ENCODE measurements at regions not wholly inside any gene's neighbourhood (a gene's known extent, or its start where the extent isn't known, plus 50 kb on each side); places are given as distances from the start of the nearest gene placed in this dataset.

DNA sequence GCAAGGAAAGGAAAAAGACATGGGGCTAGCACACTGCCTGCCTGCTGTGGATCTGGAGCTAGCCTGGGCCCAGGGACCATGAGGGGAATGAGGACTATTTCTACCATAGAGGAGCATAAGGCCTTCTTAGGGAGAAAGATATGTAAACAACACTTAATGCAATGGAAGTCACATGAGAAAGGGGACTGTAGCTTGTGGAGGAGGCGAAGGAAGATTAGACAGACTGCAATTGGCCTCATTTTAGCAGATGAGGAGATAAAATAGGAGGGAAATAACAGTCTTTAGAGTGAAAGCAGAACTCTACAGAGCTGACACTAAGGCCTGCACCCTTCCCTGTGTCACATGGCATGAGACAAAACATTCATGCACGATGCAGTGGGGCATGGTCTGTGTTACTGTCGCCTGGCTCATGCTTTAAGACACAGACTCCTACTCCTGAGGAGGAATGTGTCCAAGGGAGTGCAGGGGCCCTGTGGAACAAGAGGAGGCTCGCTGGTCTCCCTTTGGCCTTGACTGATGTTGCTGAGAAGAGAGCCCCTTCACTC is 829.3 kb upstream of the IGFBP3 start:
- no peak for DNase-seq

DNA sequence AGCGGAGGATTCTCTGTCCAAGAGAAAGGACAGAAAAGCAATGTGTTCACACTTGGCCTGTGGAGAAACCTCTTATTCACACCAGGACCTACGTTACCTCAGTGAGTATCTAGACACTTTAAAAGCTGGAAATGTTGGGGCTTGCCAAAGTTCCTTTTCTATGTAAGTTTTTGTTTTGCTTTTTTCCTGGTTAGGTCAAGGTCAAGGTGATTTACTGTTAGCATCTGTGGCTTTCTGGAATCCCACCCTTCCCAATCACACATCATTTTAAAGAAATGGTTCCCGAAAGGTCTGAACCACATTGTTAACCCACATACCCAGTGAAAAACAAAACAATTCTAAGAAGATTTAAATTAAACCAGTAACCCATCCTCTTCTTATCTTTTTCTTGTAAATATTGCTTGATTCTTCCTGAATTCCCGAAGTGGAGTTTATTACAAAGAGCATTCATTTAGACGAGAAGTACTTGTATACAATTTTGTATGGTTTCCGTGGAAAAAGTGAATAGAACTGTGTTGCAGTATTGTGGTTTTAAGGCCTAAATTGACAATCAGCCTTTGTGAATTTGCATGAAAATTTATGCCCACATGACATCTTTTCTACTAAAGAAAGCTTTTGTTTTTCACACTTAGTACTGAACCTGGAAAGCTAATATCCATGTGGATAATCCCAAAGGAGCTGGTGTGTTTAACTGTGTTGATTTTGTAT is 827.0 kb upstream of the IGFBP3 start:
- no peak for DNase-seq

DNA sequence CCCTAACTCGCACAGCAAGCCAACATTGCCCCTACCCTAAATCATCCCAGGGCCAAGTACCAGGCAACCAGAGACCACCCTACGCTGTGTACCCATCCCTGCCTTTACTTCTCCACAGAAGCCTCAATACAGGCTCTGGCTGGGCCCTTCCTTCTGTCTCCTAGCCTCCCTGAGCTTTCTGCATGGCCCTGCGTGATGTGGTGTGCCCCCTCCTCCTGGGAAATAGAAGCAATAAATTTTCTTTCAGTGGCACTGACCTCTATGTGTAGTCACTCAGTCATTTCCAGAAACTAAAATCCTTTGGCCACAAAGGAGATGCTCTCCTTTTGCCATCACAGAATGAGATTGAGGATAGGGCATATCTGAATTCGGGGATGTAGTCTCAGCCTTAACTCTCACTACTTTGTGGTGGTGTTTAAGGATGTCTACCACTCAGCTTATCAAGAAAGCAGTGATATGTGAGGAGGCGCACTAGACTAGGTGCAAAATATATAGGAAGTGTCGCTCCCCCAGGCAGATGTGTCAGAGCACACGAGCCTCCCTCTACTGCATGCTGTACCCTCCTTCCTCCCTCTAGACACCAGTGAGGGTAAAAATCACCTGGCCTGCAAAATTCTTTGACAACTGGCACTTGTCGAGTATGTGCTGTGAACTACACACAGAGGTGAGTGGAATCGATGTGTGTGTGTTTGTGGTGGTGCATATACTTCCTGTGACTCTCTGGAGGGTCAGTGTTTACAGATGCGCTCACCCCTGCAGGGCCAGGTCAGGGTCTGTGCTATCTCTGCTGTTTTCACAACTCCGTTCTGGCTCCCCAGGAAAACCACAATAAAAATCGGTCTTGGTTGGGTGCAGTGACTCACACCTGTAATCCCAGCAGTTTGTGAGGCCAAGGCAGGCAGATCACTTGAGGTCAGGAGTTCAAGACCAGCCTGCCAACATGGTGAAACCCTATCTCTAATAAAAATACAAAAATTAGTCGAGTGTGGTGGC is 825.9 kb upstream of the IGFBP3 start:
- DNase-seq: no peak

DNA sequence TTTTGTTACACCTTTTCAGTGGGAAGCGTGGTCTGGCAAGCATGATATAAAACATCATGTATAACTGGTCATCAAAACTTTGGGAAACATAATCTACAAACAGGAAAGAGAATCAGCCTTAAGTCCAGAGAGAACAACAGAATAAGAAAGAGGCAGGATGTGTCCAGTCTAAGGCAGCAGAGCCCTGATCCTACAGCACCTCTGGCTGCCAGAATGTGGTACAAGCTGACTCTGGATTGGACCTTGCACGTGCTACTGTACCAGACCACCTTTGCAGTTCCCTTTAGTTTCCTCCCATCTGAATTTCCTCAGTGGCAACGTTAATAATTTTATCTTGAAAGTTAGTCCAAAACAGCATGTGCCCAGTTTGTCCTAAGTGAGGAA is 824.6 kb upstream of the IGFBP3 start:
- DNase-seq: no peak

DNA sequence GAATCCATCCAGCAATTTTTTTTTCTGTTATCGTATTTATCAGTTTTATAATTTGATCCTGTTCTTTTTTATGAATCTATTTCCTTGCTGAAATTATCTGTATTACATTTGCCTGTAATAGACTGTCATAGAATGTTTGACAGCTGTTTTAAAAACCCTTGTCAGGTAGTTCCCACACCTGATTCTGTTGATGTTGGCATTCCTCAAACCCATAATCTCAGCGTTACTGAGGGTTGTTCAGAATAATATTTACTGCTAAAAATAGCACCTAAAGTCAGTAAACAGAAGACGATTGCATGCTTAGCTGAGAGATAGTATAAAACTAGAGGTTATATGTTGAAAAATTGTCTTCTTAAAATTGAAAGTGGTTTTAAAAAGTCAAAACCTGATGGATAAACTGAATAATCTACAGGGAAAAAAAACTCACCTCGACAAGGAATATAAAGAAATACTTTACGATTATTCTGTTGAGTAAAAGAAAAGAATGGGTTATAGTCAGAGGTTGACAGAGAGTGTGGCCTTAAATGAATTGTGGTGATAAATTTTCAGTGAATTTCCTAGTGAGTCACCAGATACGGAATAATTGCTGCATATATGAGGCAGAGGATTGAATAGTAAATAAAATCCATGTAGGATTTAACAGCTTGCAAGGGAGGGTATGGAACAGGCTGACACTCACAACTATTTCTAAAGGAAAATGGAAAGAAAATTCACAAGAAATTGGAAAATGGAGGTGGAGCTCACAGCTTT is 824.1 kb upstream of the IGFBP3 start:
- DNase-seq: no peak

DNA sequence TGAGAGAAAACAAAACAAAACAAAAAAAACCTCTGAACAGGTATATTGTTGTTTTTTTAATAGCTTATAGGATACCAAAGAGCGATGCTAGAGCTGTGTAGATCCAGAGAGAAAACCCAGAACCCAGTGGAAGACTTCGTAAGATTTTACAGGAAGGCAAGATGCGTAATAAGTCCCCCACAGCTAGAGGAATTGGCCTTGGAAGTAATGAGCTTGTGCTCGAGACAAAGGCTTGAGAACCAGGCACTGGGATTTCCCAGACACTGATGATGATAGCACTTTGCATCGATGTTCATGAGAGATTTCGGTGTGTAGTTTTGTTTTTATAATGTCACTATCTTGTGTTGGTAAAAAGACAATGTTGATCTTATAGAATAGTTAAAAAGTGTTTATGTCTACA is 821.5 kb upstream of the IGFBP3 start:
- DNase-seq: no peak

DNA sequence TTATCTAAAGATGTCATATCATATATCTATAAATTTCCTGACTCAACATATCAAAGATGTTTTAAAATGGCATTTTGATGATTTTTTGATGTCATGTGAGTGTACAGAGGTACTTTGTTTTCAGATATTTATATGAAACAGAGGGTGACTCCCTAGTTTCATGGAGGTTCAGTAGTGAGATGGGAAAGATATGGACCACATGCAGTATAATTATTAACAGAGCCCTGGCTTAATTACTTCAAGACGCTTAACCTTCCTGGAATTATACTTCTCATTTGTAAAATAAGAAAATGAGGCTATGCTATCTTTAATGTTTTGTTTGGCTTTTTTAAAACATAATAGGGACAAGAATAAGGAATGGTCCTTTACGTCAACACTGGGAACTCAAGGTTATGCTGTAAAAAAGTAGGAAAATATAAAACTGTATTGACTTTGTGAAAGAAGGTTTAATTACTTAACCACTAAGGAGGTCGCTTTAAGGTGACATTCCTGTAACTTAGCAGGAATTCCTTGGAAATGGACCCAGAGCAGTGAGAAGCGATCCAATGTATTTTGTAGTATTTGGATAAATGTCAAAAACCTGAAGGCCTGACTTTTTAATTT is 821.0 kb upstream of the IGFBP3 start:
- no peak for DNase-seq

DNA sequence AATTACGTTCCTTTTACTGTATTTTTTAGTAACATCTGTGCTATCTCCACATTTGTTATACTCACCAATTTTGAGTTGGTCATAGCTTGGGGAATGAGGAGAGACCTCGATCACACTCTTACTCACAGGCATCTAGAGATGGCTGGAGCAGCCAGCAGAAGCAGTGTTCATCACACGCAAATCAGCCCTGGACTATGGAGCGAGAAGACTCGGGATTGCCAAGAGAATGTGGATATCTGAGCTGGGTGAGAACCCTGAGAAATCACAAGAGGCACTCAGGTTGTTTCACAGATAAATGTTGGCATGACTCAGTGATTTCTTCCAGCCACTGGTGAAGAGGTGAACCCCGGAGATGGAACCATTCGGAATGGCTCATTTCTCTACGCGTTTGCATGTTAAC is 820.1 kb upstream of the IGFBP3 start:
- DNase-seq: no peak

DNA sequence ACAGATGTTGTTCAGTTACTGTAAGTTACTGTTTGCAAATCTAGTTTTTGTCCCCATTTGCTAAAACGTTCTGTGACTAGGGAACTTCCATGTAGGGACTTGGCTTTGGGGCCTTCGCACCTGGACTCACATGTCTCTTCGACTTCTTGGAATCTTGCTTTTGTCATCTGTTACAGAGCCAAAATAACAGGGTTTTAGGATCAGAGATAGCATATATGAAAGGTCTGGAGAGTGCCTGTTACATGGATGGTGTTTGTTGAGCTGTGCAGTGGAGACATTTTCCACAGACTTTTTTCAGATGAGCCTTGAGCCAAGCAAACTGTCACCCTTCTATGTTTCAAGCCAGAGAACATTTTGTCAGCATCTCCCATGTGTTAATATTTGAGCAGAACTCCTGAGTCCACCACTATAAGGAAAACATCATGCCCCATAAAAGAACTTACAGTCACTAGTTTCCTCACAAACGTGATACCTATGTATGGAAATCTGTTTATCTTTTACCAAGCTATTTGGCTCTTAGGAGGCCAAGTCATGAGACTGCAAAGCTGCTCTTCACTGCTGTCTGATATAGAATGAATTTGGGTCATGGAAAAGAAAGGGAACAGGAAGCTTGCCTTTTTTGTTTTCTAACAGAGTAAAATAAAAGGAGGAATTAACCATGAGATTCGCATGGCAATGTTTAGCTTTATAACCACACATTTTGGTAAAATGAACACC is 818.6 kb upstream of the IGFBP3 start:
- no peak for DNase-seq

DNA sequence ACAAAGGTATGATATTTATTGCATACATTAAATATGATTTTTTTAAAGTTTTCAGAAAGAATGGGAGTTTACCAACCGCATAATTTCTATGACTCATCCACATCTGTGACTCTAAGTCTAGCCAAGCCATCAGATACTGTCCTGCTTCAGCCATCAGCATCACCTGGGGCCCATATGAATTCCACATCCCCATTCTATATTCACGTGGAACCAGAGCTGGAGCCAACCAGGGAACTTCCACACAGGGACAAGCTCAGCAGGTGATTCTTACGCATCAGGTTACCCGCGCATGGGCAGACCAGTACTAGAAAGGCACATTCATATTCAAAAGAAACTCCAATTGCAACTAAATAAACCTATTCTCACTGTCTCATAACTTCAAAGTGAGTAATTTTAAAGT is 817.7 kb upstream of the IGFBP3 start:
- no peak for DNase-seq

DNA sequence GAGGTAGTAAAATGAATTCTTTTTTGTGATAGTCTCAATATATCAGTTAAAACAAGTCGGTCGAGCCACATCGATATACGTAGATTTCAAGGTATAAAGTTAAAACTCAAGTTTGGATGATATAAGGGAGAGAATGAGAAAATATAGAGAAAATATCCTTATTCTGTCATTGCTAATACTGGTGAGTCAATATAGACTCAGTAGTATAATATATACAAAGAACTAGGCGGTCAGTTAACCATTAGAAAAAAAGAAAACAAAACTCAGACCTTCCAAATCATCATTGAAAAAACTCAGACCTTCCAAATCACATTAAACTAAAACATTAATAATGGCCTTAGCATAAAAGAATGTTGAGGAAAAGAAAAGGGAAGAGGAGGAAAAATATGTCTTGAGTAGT is 817.1 kb upstream of the IGFBP3 start:
- DNase-seq: no peak

DNA sequence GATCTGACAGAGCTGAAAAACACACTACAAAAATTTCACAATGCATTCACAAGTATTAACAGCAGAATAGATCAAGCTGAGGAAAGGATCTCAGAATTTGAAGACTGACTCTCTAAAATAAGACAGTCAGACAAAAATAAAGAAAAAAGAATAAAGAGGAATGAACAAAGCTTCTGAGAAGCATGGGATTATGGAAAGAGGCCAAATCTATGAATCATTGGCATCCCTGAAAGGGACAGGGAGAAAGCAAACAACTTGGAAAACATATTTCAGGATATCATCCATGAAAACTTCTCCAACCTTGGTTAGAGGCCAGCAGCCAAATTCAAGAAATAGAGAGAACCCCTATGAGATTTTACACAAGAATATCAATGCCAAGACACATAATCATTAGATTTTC is 804.8 kb upstream of the IGFBP3 start:
- no peak for DNase-seq

DNA sequence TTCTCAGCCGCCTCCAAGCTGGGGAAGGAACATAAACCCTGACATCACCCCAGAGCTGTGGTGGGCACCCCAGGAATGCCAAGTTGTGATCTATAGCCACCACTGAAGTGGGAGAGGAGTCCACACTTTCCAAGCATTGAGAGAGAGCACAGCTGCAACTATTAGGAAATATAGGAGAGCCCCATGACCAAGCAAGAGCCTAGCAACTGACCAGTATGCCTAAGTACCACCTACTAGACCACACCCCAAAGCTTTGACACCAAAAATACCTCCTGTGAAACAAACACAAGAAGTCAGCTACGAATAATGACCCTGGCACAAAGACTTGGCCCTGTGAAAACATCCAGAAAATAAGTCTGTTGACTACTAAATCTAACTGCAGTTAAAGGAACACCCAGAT is 804.1 kb upstream of the IGFBP3 start:
- DNase-seq: no peak

DNA sequence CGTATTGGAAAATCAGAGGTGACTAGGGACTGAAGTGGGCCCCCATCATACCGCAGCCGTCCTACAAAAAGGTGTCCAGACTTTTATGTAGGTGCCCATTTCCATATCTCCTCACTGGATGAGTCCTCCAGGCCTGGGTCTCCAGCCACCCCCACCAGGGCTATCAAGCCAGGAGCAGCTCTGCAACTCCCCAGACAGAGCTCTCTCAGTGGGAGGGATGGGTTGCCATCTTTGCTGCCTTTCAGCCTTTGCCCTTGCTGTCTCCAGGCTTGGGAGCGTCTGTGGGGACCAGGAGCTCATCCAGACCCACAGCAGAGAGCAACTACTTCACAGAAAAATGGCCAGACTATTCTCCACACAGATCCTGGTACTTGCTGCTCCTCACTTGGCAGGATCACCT is 802.7 kb upstream of the IGFBP3 start:
- no peak for DNase-seq

DNA sequence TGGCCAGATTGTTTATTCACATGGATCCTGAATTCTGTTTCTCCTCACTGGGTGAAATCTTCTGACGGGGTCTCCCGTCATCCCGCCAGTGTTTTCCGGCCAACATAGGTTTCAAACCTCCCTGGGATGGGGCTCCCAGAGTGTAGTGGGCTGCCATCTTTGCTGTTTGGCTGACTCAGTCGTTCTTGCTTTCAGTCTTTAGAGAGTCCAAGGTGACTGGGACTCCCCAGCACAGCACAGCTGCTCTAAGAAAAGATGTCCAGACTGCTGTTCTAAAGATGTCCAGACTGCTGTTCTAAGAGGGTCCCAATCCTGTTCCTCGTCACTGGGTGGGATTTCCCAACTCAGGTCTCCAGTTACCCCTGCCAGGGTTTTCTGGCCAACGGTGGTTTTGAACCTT is 801.9 kb upstream of the IGFBP3 start:
- no peak for DNase-seq

DNA sequence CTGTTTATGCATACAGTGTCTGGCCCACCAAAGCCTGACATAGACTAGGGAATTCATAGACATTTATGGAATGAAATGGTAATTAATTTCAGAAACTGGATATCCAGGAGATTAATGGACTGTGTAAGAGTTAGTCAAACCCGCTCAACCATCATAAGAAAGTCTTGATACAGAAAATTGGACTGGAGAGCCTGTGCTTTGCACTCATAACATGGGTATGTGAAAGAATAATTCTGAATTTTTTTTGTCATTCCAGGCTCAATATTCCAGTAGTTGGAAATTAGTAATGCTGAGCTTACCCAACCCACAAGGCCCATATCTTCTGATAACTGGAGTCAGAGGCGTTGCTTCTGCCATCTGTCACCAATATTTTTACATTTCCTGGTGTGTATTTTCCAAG is 799.7 kb upstream of the IGFBP3 start:
- DNase-seq: no peak

DNA sequence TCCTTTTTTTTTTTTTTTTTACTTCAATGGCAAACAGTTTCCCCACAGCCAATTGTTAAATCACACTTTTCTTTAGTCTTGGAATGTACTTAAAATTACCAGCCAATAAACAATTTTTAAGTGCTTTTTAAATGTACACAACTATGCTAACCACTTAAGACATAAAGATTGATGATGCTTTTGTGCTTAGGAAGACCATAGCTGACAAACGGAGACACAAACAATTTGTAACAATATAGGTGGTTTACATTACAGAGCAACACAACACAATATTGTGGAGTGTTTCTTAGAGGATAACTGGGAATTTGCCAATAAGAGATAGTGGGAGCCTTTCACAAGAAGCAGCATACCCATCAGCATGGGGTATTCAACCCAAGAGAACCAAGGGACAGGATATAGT is 798.5 kb upstream of the IGFBP3 start:
- DNase-seq: no peak

DNA sequence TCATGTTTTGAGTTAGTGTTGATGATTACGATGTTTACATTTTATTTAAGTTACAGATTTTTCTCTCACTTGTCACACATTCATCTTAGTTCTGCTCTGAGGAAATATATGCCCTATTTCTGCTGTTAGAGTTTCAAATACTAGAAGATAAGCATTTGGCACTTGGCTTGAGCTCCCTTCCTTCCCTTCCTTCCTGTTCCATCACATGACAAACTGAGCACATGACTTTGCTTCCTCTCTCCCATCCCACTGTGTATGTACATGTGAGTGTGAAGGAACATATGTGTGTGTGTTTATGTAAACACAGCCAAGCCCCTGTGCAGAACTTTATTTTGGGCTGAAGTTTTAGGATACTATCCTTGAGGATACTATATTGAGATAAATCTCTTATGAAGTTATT is 795.9 kb upstream of the IGFBP3 start:
- DNase-seq: no peak

DNA sequence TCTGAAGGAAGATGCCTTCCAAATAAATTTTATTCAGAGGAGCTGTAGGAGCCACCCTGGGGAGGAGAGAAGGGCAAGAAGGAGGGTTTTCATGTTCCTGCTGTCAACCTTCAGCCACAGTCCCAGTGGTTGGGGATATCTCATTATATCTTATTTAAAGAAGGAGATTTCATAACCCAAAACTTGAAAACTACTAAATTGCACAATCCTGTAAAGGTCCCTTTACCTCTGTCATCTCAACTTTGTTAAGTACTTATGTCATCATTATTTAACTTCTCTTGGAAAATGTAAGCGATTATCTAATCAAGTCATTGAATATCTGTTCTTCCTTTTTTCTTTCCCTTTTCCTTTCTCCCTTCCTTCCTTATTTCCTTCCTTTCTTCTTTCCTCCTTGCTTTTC is 794.5 kb upstream of the IGFBP3 start:
- DNase-seq: no peak

DNA sequence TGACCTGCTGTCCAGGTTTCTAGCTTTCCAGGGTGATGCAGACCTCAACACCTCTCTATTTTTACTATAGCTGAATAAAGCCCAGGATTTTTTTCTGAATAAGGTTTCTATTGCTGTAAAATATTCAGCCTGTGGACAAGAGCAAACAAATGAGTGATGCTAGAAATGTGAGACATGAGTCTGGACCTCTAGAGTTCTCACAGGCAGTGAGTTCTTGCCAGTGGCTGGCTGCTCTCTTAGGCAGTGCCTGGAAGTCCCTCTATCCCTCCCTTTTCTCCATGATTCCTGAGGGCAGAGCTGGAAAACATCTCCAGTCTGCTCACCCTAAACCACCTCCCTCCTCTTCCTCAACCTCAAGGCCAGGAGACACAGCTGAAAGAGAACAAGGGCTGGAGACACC is 793.8 kb upstream of the IGFBP3 start:
- DNase-seq: no peak

DNA sequence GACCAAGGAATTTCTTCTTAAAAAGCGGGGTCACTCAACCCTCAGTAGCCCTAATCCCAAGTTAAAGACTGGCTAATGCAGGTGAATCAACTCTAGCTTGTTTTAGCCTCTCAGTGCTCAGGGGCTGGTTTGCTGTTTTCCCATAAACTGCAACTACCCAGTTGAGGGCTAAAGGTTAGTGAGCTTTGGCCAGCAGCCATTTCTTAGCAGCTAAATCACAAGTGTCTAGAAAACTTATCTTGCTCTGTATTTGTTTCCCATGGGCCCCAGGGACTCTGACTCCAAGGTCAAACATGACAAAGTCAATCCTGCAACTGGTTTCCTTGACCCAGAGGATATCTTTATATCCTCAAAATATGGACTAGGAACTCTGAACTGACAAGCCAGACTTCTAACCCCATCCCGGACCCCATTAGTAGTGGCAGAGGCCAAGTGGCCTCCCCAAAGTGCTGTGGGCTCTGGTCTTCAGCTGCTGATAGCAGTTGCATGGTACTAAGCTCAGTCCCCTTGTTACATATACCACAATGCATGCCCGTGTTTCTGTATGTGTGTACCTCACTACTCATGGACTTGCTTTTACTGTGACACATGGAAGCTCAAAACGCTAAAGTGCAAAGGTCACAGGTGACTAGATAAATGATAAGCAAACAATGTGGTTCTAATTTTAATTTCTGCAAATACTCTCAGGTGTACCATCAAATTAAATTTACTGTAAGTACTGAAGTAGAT is 793.0 kb upstream of the IGFBP3 start:
- DNase-seq: no peak

DNA sequence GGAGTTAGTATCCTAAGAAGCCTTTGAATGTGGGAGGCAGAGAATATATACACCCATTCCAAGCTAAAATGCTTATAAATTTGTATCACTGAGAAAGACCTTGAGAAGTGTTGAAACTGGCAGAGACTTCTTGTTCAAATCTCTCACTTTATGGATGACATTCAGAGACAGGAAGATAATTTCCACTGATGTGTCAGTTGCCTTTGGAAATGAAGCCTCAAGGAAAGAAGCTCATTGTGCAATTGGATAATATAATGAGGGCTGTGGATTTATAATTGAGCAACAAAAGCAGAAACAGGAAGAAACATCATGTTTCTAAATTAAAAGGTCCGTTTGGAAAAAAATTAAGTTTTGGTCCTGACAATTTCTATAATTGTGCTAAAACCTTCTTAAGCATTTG is 789.9 kb upstream of the IGFBP3 start:
- no peak for DNase-seq
